ENCODE measurements at regions not wholly inside any gene's neighbourhood (a gene's known extent, or its start where the extent isn't known, plus 50 kb on each side); places are given as distances from the start of the nearest gene placed in this dataset.

DNA sequence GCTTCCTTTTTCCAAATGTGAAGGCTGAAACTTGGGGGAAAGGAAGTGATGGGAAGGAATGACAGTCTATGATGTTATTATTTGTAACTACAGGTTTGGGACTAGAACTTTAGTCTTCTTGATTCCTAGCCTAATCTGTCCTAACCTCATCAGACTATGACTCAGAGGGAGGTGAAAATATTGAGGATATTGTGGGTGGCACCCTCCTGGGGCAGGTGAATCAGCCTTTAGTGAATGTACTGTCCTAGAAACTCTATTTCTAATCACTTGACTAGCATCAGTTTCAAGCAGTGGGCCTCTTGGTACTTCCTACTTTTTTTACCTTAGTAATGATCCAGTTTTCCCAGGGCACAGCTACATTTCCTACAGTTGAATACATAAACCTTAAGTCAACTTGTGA, 829.0 kb upstream of the API5 start:
- no peak overlapping the region for H3K4me3 Mint-ChIP-seq (ENCODE audit: low read depth)
- H3K27me3 Mint-ChIP-seq (ENCODE audit: low read depth), result no peaks in the 10 kb centered on the region
- no peaks in the 10 kb centered on the region for H3K36me3 Mint-ChIP-seq (ENCODE audit: low read depth)
- intact Hi-C loops (cut with micrococcal nuclease), result no loop called here
- H3K27ac Mint-ChIP-seq, result no peak overlapping the region
- H3K9me3 Mint-ChIP-seq, result peaks cover 55% of the 10 kb centered on the region
- H3K4me1 Mint-ChIP-seq (ENCODE audit: low read depth), result no peaks in the 10 kb centered on the region
- no peak for DNase-seq (ENCODE audit: low spot score)

DNA sequence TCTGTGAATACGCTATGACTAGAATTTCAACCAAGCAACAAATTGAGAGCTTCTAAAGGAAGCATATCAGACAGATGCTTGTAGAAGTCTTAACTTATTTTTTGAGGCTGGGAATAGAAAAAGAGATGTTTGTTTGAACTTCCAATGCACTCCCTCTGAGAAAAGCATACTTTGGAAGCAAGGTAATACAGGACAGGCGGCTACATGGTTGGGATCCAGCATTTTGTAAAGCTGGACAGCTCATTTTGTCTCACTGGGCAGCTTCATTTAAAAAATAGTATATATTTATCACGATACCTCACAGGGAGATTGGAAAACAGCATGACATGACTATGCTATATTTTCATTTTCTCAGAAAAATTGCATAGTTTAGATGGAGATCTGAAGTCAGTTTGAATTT, 821.3 kb upstream of the API5 start:
- Mint-ChIP-seq H3K4me3 (ENCODE audit: low read depth) (no peak overlapping the region), H3K27ac (no peak overlapping the region), H3K4me1 (ENCODE audit: low read depth) (no peaks in the 10 kb centered on the region), H3K9me3 (peaks cover 34% of the 10 kb centered on the region), H3K27me3 (ENCODE audit: low read depth) (no peaks in the 10 kb centered on the region), H3K36me3 (ENCODE audit: low read depth) (no peaks in the 10 kb centered on the region)
- intact Hi-C loops (cut with micrococcal nuclease), result no loop called here
- no peak for DNase-seq (ENCODE audit: low spot score)

DNA sequence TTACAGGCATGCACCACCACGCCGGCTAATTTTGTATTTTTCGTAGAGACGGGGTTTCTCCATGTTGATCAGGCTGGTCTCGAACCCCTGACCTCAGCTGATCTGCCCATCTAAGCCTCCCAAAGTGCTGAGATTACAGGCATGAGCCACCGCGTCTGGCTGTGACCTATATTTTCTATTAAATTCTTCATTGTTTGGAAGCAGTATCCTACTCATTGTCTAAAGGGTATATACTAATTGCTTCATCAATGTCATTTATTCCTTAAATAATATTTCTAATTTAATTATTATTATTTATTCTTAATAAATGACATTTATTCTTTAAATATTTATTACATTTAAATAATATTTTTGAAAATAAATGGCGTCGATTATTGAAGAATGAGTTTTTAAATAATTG, 817.3 kb upstream of the API5 start:
- Mint-ChIP-seq H3K9me3 (peaks cover 23% of the 10 kb centered on the region), H3K4me3 (ENCODE audit: low read depth) (no peak overlapping the region), H3K36me3 (ENCODE audit: low read depth) (no peaks in the 10 kb centered on the region), H3K27me3 (ENCODE audit: low read depth) (no peaks in the 10 kb centered on the region), H3K27ac (no peak overlapping the region), H3K4me1 (ENCODE audit: low read depth) (no peaks in the 10 kb centered on the region)
- intact Hi-C loops (cut with micrococcal nuclease), result no loop called here
- no peak for DNase-seq (ENCODE audit: low spot score)

DNA sequence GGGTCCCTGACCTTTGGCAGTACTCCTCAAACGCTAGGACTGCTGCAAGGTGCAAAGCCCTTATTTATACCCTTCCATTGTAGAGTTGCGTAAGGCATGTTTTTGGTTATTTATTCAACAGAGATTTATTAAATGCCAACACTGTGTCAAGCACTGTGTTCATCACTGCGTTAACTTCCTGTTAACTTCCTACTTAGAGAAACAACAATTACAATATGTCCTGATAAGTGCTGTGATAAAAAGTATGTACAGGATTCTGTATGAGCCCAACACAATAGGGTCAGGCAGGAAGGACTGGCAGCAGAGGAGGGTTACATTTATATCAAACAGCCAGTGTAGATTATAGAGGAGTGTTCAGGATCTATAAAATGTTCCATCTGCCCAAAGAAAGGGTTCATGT, 812.8 kb upstream of the API5 start:
- H3K27ac Mint-ChIP-seq, result no peak overlapping the region
- no peak for DNase-seq (ENCODE audit: low spot score)
- peaks cover 13% of the 10 kb centered on the region for H3K9me3 Mint-ChIP-seq
- intact Hi-C loops (cut with micrococcal nuclease), result no loop called here
- H3K27me3 Mint-ChIP-seq (ENCODE audit: low read depth), result no peaks in the 10 kb centered on the region
- H3K4me3 Mint-ChIP-seq (ENCODE audit: low read depth), result no peak overlapping the region
- no peaks in the 10 kb centered on the region for H3K36me3 Mint-ChIP-seq (ENCODE audit: low read depth)
- no peaks in the 10 kb centered on the region for H3K4me1 Mint-ChIP-seq (ENCODE audit: low read depth)

DNA sequence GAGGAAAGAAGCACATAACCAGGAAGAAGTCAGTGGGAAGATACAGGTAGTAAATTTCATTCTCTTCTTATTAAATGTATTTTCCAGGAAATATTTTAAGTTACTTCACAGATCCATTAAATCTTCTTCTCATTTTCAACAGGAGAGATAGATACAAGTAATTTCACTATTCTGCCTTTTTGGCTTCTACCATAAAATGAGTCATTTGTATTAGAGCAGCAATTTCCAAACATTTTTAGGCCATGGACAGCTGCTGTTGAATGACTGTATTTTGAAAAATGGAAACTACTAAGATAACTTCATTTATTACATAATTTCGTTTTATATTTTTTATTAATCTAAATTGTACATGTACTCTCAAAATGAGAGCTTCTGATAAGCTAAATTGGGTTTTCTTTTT, 809.6 kb upstream of the API5 start:
- Mint-ChIP-seq H3K4me3 (ENCODE audit: low read depth) (no peak overlapping the region), H3K9me3 (peaks cover 18% of the 10 kb centered on the region), H3K36me3 (ENCODE audit: low read depth) (no peaks in the 10 kb centered on the region), H3K27ac (no peak overlapping the region), H3K4me1 (ENCODE audit: low read depth) (no peaks in the 10 kb centered on the region), H3K27me3 (ENCODE audit: low read depth) (no peaks in the 10 kb centered on the region)
- no peak for DNase-seq (ENCODE audit: low spot score)
- intact Hi-C loops (cut with micrococcal nuclease), result no loop called here

DNA sequence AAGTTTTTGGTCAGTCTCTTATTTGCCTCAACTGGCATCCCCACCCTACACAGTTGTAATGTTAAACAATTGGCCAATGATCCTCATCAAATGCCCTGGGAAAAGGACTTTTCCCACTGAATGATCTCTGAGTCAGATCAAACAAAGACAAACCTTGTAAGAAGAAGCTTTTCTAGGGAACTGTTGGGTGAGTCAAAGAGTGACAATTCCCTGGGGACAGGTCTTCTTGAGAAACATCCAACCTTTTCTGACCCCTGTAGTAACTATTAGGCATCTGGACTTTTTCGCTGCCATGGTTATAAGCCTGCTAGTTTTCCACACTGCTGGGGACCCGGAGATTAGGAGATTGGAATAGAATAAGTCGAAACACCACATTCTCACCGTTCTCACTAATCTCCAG, 789.8 kb upstream of the API5 start:
- DNase-seq (ENCODE audit: low spot score), result no peak
- H3K4me3 Mint-ChIP-seq (ENCODE audit: low read depth), result no peak overlapping the region
- intact Hi-C loops (cut with micrococcal nuclease), result loop anchor here (10.0 kb wide), 1 partner anchor 1057 kb away; no protein-coding TSS in a partner anchor
- no peaks in the 10 kb centered on the region for H3K9me3 Mint-ChIP-seq
- H3K4me1 Mint-ChIP-seq (ENCODE audit: low read depth), result no peaks in the 10 kb centered on the region
- no peak overlapping the region for H3K27ac Mint-ChIP-seq
- H3K36me3 Mint-ChIP-seq (ENCODE audit: low read depth), result no peaks in the 10 kb centered on the region
- no peaks in the 10 kb centered on the region for H3K27me3 Mint-ChIP-seq (ENCODE audit: low read depth)

DNA sequence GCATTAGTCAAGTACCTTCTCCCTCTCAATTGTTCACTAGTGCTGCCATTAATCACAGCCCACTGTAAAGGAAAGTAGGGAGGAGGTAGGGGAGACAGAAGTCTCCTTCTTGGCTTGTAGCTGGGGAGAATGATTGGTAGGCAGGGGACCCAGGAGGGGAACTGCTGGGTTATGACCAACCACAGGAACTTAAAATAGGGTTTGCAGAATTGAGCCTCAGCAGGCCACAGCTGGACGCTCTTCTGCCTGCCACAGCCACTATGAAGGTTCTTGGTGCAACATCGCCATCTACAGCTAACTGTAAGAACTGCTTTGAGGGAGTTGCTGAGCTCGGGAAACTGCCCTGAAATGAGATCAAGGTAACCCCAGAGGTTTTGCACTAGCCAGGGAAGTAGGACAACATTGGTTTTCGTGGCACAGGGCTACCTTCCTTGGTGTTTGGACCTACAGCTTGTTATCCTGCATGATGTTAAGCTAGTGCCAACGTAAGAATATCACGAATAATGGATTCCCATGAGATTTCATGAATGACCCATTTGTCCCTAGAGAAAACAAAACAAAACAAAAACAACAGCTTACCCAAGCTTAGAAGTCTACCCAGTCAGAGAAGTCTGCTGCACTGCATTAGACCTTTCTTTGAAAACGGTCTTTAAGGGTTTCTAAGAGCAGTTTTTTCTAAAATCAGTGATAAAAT, 787.1 kb upstream of the API5 start:
- intact Hi-C loops (cut with micrococcal nuclease), result loop anchor here (10.0 kb wide), 1 partner anchor 1060 kb away; no protein-coding TSS in a partner anchor
- Mint-ChIP-seq H3K36me3 (ENCODE audit: low read depth) (no peaks in the 10 kb centered on the region), H3K4me3 (ENCODE audit: low read depth) (no peak overlapping the region), H3K27ac (no peak overlapping the region), H3K9me3 (no peaks in the 10 kb centered on the region), H3K4me1 (ENCODE audit: low read depth) (no peaks in the 10 kb centered on the region), H3K27me3 (ENCODE audit: low read depth) (no peaks in the 10 kb centered on the region)
- no peak for DNase-seq (ENCODE audit: low spot score)

DNA sequence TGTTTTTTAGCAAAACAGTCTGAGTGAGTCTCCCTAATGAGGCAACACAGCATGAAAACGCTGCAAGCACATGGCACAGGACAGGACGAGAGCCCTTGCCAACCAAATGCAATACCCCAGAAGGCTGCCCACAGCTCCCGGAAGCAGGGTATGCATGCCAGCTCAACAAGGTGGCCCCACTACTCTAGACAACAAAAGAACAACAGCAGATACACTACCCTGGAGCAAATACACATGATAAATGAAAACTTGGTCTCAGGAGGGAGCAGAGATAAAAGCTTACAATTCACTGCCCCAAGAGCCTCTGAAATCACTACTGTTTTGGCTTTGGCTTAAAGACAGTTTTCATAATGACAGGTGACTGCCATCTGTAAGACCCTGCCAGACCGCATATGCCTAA, 785.4 kb upstream of the API5 start:
- intact Hi-C loops (cut with micrococcal nuclease), result loop anchor here (10.0 kb wide), 1 partner anchor 1062 kb away; no protein-coding TSS in a partner anchor
- no peak for DNase-seq (ENCODE audit: low spot score)
- H3K27me3 Mint-ChIP-seq (ENCODE audit: low read depth), result no peaks in the 10 kb centered on the region

DNA sequence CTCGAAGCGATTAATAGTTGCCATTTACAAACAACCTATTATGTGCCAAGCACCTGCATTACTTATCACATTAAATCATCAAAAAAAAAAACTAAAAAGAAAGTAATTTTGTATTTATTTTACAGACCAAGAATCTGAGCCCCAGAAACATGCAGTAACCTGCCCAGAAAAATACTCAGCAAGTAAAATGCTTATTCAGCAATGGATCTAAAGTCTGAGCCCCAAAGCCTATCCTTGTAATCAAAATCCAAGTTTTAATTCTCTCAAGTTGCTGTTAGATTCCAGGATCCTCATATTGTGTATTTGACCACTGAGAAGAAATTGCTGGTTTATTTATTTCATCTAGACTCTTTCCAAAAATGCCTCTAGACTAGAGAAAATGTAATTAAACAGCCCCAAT, 783.3 kb upstream of the API5 start:
- Mint-ChIP-seq H3K27ac (no peak overlapping the region), H3K36me3 (ENCODE audit: low read depth) (no peaks in the 10 kb centered on the region), H3K27me3 (ENCODE audit: low read depth) (no peaks in the 10 kb centered on the region), H3K4me3 (ENCODE audit: low read depth) (no peak overlapping the region), H3K4me1 (ENCODE audit: low read depth) (no peaks in the 10 kb centered on the region), H3K9me3 (peaks cover 4% of the 10 kb centered on the region)
- intact Hi-C loops (cut with micrococcal nuclease), result loop anchor here (10.0 kb wide), 1 partner anchor 1064 kb away; no protein-coding TSS in a partner anchor
- DNase-seq (ENCODE audit: low spot score), result no peak

More for the DNA sequence above, 785.4 kb upstream of the API5 start:
- Mint-ChIP-seq H3K36me3 (ENCODE audit: low read depth) (no peaks in the 10 kb centered on the region), H3K4me3 (ENCODE audit: low read depth) (no peak overlapping the region), H3K27ac (no peak overlapping the region), H3K9me3 (no peaks in the 10 kb centered on the region), H3K4me1 (ENCODE audit: low read depth) (no peaks in the 10 kb centered on the region)

DNA sequence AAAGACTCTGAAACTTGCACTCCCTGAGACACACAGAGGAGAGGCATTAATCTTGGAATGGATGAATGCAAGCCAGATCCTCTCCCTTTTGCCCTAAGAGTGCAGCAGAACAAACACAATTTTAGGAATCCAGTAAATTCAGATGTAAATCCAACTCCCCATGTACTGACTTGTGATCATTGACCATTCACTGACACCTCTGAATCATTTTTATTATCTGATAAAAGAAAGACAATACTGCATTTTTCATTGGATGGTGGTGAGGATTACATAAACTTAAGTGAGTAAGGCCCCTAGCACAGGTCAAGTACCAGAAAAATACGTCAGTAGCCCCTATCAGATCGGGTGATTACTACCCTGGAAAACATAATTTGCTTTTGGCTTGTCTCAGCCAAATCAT, 782.9 kb upstream of the API5 start:
- H3K9me3 Mint-ChIP-seq, result peaks cover 4% of the 10 kb centered on the region
- no peak overlapping the region for H3K4me3 Mint-ChIP-seq (ENCODE audit: low read depth)
- H3K36me3 Mint-ChIP-seq (ENCODE audit: low read depth), result no peaks in the 10 kb centered on the region
- H3K27ac Mint-ChIP-seq, result no peak overlapping the region
- no peak for DNase-seq (ENCODE audit: low spot score)
- intact Hi-C loops (cut with micrococcal nuclease), result loop anchor here (10.0 kb wide), 1 partner anchor 1064 kb away; no protein-coding TSS in a partner anchor
- no peaks in the 10 kb centered on the region for H3K4me1 Mint-ChIP-seq (ENCODE audit: low read depth)
- H3K27me3 Mint-ChIP-seq (ENCODE audit: low read depth), result no peaks in the 10 kb centered on the region

DNA sequence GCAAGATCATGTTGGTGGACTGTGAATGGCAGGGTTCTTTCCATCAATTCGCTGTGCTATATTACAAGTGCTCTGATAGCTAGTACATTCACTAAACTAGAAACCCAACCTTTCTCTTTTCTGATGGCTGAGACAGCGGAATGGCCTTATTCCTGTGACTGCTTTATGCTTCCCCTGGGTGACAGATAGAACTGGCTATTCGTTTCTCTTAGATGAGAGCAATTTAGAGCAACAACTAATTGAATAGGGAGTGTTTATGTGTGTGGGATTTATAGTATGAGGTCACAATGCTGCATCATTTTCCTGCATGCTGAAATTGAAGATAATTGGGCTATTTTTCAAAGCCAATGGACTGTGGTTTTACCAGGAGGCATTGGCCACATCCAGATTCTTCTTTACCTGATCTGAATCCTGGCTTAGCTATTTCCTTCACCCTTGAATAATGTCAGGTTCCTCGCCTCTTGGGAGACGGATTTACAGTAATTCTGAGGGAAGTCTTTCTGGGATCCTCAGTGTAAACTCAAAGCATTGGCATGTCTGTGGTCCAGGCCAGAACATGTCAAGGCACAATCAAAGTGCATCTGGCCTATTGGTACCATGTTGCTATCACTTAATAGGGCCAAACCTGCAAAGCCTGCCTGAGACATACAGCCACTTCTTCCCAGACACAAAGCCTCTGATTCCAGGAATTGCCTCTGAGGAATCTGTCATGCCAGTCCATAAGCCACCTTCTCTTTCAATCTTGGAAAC, 775.0 kb upstream of the API5 start:
- intact Hi-C loops (cut with micrococcal nuclease), result no loop called here
- peaks cover 17% of the 10 kb centered on the region for H3K9me3 Mint-ChIP-seq
- no peak for DNase-seq (ENCODE audit: low spot score)
- no peaks in the 10 kb centered on the region for H3K36me3 Mint-ChIP-seq (ENCODE audit: low read depth)
- H3K4me1 Mint-ChIP-seq (ENCODE audit: low read depth), result no peaks in the 10 kb centered on the region
- no peak overlapping the region for H3K27ac Mint-ChIP-seq
- no peak overlapping the region for H3K4me3 Mint-ChIP-seq (ENCODE audit: low read depth)
- H3K27me3 Mint-ChIP-seq (ENCODE audit: low read depth), result no peaks in the 10 kb centered on the region

DNA sequence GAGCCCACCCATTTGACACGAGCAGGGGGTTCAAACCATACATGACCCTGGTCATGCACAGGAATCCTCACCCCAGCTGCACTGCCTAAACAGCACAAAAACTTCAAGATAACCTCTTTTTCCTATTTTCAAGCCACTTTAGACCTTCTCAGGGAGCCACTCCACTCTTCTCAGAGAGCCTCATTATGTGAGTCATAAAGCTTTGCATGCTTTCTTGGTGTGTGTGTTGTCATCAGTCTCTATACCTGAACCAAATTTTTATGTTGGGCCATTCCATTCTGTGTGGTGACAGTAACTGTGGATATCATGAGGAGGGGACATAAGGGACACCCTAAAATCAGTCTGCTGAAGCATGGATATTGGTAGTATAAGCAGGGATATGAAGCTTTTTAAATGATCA, 769.5 kb upstream of the API5 start:
- Mint-ChIP-seq H3K36me3 (ENCODE audit: low read depth) (no peaks in the 10 kb centered on the region), H3K4me3 (ENCODE audit: low read depth) (no peak overlapping the region), H3K9me3 (peaks cover 23% of the 10 kb centered on the region), H3K27me3 (ENCODE audit: low read depth) (no peaks in the 10 kb centered on the region), H3K27ac (no peak overlapping the region), H3K4me1 (ENCODE audit: low read depth) (no peaks in the 10 kb centered on the region)
- no peak for DNase-seq (ENCODE audit: low spot score)
- intact Hi-C loops (cut with micrococcal nuclease), result no loop called here

DNA sequence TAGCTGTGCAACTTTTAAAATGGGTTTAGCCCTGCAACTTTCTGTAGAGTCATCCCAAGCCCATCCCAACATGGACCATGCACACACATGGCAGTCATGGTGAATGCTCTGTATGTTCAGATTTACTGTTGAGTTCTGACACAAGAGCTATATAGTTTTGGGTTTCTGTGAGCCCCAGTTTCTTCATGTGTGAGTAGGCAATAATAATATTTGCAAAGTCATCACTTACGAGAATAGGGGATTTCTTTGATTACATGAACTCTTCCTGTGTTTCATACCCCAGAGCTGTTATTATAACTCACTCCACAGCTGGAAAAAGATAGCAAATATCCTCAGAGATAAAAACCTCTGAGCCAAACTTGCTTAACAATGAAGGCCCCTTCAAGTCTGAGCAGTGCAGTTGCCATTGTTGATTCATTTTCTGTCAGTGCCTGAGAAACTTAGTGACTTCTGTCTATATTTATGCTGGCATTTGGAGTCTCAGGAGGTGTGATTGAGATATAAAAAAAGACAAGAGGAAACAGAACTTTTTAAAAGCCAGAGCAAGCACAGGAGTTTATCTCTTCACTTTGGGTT, 767.9 kb upstream of the API5 start:
- H3K27ac Mint-ChIP-seq, result no peak overlapping the region
- H3K4me3 Mint-ChIP-seq (ENCODE audit: low read depth), result no peak overlapping the region
- H3K9me3 Mint-ChIP-seq, result peaks cover 17% of the 10 kb centered on the region
- H3K4me1 Mint-ChIP-seq (ENCODE audit: low read depth), result no peaks in the 10 kb centered on the region
- intact Hi-C loops (cut with micrococcal nuclease), result no loop called here
- no peaks in the 10 kb centered on the region for H3K27me3 Mint-ChIP-seq (ENCODE audit: low read depth)
- H3K36me3 Mint-ChIP-seq (ENCODE audit: low read depth), result no peaks in the 10 kb centered on the region
- DNase-seq (ENCODE audit: low spot score), result no peak

Measured in activated T-helper 2 cell treated with anti-CD3 and anti-CD28 coated beads, Interferon-gamma antibody, Interleukin-2, Interleukin-4, amounts not matched to agents 10 μg/mL and 5 μg/mL and 100 μg/mL, durations not matched to agents 14 hours and 24 hours and 36 hours (primary cell).